GM10266 (cell line): ENCODE measurements at regions not wholly inside any gene's neighbourhood (a gene's known extent, or its start where the extent isn't known, plus 50 kb on each side); places are given as distances from the start of the nearest gene placed in this dataset.

Experiments
- DNase-seq: peaks from one replicate; pipeline ENCODE4 v3.0.0; 2012; ENCODE audit errors: extremely low spot score
- TF ChIP-seq, protein P1 (sequence below): IDR thresholded peaks from 2 replicates; pipeline ENCODE4 v1.5.1; 2012; ENCODE audit warnings: mild to moderate bottlenecking, low read depth; ENCODE audit not compliant: control insufficient read depth, insufficient read depth; ENCODE audit errors: missing control alignments

GRCh38 chr6:146913842-146914488, 290.3 kb upstream of the STXBP5 start:
- TF ChIP-seq, protein P1, sequence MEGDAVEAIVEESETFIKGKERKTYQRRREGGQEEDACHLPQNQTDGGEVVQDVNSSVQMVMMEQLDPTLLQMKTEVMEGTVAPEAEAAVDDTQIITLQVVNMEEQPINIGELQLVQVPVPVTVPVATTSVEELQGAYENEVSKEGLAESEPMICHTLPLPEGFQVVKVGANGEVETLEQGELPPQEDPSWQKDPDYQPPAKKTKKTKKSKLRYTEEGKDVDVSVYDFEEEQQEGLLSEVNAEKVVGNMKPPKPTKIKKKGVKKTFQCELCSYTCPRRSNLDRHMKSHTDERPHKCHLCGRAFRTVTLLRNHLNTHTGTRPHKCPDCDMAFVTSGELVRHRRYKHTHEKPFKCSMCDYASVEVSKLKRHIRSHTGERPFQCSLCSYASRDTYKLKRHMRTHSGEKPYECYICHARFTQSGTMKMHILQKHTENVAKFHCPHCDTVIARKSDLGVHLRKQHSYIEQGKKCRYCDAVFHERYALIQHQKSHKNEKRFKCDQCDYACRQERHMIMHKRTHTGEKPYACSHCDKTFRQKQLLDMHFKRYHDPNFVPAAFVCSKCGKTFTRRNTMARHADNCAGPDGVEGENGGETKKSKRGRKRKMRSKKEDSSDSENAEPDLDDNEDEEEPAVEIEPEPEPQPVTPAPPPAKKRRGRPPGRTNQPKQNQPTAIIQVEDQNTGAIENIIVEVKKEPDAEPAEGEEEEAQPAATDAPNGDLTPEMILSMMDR, result no peak
- no peak for DNase-seq

GRCh38 chr6:146914489-146915483, 289.4 kb upstream of the STXBP5 start:
- TF ChIP-seq, protein P1, result no peak
- DNase-seq, result no peak

DNA sequence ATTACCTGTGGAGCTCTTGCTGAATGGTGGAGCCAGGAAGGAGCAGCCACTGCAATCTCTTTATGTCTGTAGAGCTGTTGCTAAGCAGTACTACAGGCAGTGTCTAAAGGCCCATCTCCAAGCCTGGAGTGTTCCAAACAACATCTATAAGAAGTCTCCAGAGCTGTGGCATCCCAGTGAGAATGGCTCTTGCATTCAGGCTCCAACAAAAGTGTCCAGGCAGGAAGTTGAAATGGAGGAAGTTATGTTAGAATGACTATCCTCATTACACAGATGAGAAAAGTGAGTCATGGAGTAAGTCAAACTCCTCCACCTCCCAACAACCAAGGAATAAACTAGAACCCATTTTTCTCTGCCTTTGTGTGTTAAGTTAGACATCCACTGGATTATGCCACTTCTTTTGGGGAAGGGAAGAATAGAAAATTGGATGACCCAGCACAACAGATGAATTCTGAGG, 288.5 kb upstream of the STXBP5 start:
- TF ChIP-seq, protein P1, result no peak
- no peak for DNase-seq

DNA sequence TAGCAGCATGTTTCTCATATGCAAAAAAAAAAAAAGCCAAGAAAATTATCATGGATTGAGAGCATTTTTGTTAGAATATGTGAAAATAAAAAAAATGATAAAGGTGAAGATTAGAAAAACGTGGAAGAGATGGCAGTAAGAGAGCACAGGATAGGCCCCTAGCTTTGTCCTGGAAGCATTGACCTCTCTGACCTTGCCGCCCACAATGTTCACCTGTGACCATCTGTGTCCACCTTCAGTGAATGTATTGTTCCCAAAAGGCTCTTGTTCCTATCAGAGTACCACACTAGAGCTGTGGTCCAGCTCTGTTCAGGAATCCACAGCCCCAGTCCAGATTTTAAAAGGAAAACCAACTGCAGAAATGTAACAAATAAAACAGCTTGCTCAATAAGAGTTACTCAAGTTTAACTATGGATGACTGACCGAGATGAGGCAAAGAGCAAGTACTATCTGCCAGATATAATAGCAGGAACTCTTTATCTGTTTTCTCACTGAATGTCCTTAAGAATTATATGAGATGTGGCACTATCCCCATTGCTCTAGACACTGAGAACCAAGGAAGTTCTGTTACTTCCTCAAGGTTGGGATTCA, 287.7 kb upstream of the STXBP5 start:
- TF ChIP-seq, protein P1, result no peak
- no peak for DNase-seq

GRCh38 chr6:146917182-146917581, 287.0 kb upstream of the STXBP5 start:
- TF ChIP-seq, protein P1, result no peak
- DNase-seq, result no peak

DNA sequence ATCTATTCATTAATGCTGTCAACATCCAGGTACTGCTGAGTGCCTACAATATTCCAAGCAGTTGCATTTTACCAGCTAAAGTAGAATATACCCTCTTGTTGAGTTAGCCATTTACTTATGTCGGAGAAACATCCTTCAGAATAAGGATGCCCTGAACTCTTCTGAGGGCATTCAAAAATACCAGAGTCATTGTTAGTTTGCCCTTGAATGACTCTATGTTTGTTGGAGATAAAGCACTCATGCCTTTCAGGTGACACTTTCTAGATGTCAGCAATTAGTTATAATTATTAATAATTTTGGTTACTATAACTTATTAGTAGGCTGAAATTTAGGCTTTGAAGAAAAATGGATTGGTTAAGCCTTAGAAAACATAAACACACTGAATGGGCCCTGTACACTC, 286.2 kb upstream of the STXBP5 start:
- no peak for DNase-seq

More for the DNA sequence above, 286.2 kb upstream of the STXBP5 start:
- TF ChIP-seq, protein P1, result no peak
